Stimulated activated naive B cell treated with anti-CD40 and anti-IgM and Interleukin-4, amounts not matched to agents 10 μg/mL and 1 μg/mL and 100 μg/mL, for 72 hours (primary cell): ENCODE measurements at regions not wholly inside any gene's neighbourhood (a gene's known extent, or its start where the extent isn't known, plus 50 kb on each side); places are given as distances from the start of the nearest gene placed in this dataset.
A peak's percentile ranks its signal among the peaks of the same experiment; 100 is the strongest.
"Not testable (repeated sequence)": the region's sequence is repeated elsewhere in the genome, so short reads cannot be mapped to it uniquely, and the experiment has no call there.

Experiments
- ATAC-seq, 2 donors: fragments of 150-1000 bp; cut with Tn5 transposase; replicated peaks; 2 replicates each; pipeline ENCODE4 v1.10.0; 2021; ENCODE audit warnings: moderate library complexity in 1 of 2
- DNase-seq: peaks from one replicate; pipeline ENCODE4 v3.0.0; 2021
- H3K27ac Mint-ChIP-seq: one replicate; pipeline ENCODE4 v1.8.0; 2022; ENCODE audit warnings: mild to moderate bottlenecking, mixed read lengths
- H3K27me3 Mint-ChIP-seq, 2 donors: one replicate each; pipeline ENCODE4 v1.8.0; 2022; ENCODE audit warnings: mixed read lengths in 2 of 2
- H3K36me3 Mint-ChIP-seq, 2 donors: one replicate each; pipeline ENCODE4 v1.8.0; 2022; ENCODE audit warnings: mixed read lengths in 2 of 2, mild to moderate bottlenecking in 1 of 2
- H3K4me1 Mint-ChIP-seq, 2 donors: one replicate each; pipeline ENCODE4 v1.8.0; 2022; ENCODE audit warnings: mixed read lengths in 2 of 2, mild to moderate bottlenecking in 1 of 2
- H3K4me3 Mint-ChIP-seq, 2 donors: one replicate each; pipeline ENCODE4 v1.8.0; 2022; ENCODE audit warnings: mild to moderate bottlenecking in 2 of 2, mixed read lengths in 2 of 2, moderate library complexity in 1 of 2
- H3K9me3 Mint-ChIP-seq, 2 donors: one replicate each; pipeline ENCODE4 v1.8.0; 2022; ENCODE audit warnings: mixed read lengths in 2 of 2, mild to moderate bottlenecking in 1 of 2

- not testable (repeated sequence) for H3K27me3 Mint-ChIP-seq, DNase-seq, H3K27ac Mint-ChIP-seq, H3K4me1 Mint-ChIP-seq, H3K9me3 Mint-ChIP-seq, H3K4me3 Mint-ChIP-seq, H3K36me3 Mint-ChIP-seq
- peak; percentile 74 to 75 for ATAC-seq
Measured at GRCh38 chr2:87629491-87630458, 118.1 kb upstream of the PLGLB2 start.

- not testable (repeated sequence) for H3K4me3 Mint-ChIP-seq, H3K27me3 Mint-ChIP-seq, H3K4me1 Mint-ChIP-seq, H3K9me3 Mint-ChIP-seq, H3K27ac Mint-ChIP-seq, H3K36me3 Mint-ChIP-seq, DNase-seq
- ATAC-seq: peak in 1 of 2 donors; percentile 25
Measured at GRCh38 chr2:87630892-87631291, 117.0 kb upstream of the PLGLB2 start.

DNA sequence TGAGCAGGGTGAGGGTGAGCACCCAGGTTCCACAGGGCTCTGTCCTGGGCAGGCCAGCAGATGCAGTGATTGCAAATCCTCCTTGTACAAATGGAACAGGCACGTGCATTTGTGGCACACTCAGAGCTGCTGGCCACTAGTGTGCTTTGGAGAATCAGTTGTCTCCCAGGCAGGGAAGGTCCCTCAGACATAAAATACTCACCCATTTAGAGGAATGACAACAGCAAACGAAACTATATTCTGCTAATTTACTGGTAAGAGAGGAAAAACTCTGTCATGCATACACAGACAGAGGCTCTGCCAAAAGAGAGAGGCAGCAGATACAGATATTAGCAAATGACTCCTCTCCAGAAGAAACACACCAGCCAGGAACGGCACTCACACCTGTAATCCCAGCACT is 116.5 kb upstream of the PLGLB2 start:
- not testable (repeated sequence) for H3K4me1 Mint-ChIP-seq, H3K9me3 Mint-ChIP-seq
- peak in 1 of 2 donors; percentile 9 for ATAC-seq

GRCh38 chr2:87633287-87633963 is 114.5 kb upstream of the PLGLB2 start:
- peak; percentile 15 to 29 for ATAC-seq
- not testable (repeated sequence) for DNase-seq, H3K9me3 Mint-ChIP-seq, H3K27me3 Mint-ChIP-seq, H3K27ac Mint-ChIP-seq, H3K4me1 Mint-ChIP-seq, H3K36me3 Mint-ChIP-seq, H3K4me3 Mint-ChIP-seq

More for the DNA sequence above, 116.5 kb upstream of the PLGLB2 start:
- not testable (repeated sequence) for H3K36me3 Mint-ChIP-seq, H3K27me3 Mint-ChIP-seq, H3K4me3 Mint-ChIP-seq, DNase-seq
- H3K27ac Mint-ChIP-seq: peak overlapping the region; percentile 66

DNA sequence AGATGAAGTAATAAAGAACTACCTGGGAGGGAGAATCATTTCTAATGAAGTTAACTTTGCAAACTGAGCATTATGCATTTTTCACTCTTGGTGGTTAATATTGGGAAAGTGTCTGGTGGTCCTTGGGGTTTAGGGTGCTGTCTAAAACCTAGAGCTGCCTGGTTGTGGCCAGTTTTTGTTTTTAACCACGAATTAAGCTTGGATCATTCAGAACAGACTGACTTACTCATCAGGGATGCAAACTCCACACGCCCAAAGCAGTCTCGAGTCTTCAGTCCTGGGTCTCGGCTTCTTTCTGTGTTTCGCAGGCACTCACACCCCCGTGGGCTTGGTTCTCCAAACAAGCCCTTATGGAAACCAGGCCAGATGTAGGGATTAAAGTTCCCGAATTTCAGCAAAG is 113.8 kb upstream of the PLGLB2 start:
- not testable (repeated sequence) for H3K36me3 Mint-ChIP-seq, H3K27me3 Mint-ChIP-seq, H3K9me3 Mint-ChIP-seq, H3K4me1 Mint-ChIP-seq, DNase-seq, H3K27ac Mint-ChIP-seq, H3K4me3 Mint-ChIP-seq
- peak; percentile 51 to 55 for ATAC-seq

DNA sequence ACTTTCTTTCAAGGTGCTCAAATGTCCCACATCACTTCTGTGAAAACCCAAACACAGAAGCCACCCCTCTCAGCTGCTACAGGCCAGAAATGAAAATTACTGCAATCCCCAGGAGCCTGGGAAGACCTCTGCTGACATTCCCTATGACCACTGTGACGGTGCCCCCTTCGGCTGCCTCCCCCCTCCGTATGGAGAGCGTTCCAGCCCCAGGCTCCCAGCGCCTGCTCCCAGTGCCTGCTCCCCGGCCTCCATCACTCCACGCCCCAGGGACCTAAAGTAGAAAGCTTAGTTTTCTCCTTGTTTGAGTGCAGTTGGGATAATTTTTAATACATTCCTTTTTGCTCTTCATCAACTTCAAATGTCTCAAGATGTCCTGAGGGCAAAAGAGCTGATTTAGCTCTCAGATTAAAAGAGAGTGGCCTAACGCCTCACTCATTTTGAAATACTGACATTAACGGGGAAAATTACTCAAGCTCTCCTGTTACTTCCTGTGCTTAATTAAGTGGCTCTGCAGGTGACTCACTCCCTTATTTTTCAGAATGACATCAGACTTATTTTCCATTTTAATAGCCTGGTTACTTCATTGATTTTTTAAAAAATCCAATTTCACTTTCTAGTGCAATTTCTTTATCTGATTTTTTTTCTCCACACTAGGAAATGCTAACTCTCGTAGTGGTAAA is 112.8 kb upstream of the PLGLB2 start:
- not testable (repeated sequence) for H3K9me3 Mint-ChIP-seq, DNase-seq
- peak; percentile 73 to 77 for ATAC-seq

DNA sequence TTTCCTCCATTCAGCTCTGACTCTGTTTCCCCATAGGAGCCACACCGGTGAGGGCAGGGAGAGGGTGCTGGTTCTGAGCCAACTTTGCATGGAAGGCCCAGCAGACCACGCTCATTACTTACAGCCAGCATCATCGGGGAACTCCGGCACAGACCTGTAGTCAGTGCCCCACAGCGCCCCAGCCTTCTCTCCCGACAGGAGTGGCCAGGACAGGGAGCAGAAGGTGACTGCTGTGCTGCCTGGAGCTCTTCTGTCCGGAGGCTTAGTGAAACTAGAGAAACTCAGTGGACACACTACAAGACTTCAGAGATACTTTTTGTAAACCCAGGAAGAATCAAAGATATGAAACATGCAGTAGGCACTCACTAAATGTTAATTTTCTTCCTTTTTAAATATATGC is 111.6 kb upstream of the PLGLB2 start:
- not testable (repeated sequence) for H3K9me3 Mint-ChIP-seq, H3K27me3 Mint-ChIP-seq, H3K4me1 Mint-ChIP-seq, H3K36me3 Mint-ChIP-seq, DNase-seq, H3K27ac Mint-ChIP-seq, H3K4me3 Mint-ChIP-seq, ATAC-seq

More for the DNA sequence above, 112.8 kb upstream of the PLGLB2 start:
- H3K36me3 Mint-ChIP-seq, H3K4me3 Mint-ChIP-seq, H3K27me3 Mint-ChIP-seq, H3K27ac Mint-ChIP-seq, H3K4me1 Mint-ChIP-seq: not testable (repeated sequence)

GRCh38 chr2:87636735-87637134 is 111.2 kb upstream of the PLGLB2 start:
- not testable (repeated sequence) for H3K27ac Mint-ChIP-seq, H3K4me3 Mint-ChIP-seq, H3K36me3 Mint-ChIP-seq, H3K27me3 Mint-ChIP-seq, H3K9me3 Mint-ChIP-seq, DNase-seq, ATAC-seq, H3K4me1 Mint-ChIP-seq

- H3K27ac Mint-ChIP-seq, H3K27me3 Mint-ChIP-seq, H3K4me3 Mint-ChIP-seq, H3K9me3 Mint-ChIP-seq, H3K36me3 Mint-ChIP-seq, H3K4me1 Mint-ChIP-seq, DNase-seq, ATAC-seq: not testable (repeated sequence)
Measured at GRCh38 chr2:87637249-87637990, 110.5 kb upstream of the PLGLB2 start.

DNA sequence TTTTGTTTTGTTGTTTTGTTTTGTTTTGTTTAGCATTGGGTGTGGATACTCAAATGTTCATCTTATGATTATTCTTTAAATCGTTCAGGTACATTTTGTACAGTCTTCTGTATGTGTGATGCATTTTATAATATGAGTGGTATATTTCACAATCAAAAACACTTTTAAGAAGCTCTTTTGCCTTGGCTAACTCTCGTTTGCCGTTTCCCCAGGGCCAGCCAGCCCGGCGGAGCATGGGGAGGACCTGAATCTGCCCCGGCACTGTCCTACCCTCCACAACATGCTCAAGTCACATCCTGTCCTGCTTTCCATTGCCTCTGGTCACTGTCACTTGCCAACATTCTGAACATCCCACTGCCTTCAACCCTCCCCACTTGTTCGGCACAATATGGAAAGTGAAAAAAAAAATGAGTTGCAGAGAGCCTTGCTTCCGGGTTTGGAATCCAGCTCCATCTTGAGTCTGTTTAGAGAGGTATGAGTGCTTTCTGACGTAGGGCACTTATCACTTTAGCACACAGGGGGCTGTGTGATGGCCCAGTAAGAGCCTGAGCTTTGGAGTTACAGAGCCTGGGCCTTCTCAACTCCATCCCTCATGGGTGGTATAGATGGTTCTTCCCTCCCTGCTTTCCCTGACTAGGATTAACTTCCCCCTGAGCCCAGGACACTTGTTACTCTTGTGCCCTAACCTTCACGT is 109.6 kb upstream of the PLGLB2 start:
- not testable (repeated sequence) for H3K27me3 Mint-ChIP-seq, H3K27ac Mint-ChIP-seq, DNase-seq, H3K4me1 Mint-ChIP-seq, H3K9me3 Mint-ChIP-seq, H3K36me3 Mint-ChIP-seq, ATAC-seq, H3K4me3 Mint-ChIP-seq

DNA sequence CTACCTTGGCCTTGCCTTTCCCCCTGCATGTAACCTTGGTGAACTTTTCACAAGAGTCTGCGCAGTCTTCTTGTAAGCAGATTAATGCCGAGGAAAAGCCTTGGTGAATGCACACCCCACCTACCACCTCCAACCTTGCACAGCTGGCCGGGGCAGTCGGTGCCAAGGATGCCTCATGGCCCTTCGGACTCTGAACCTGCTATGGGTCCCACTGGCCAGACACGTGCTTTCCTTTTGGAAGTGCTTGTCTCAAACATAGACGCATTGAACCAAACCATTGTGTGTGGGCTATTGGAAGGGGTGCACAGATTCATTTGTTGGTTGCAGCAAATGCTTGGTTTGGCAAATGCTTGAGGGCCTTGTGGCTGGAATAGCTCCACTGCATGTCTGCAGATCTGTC is 109.0 kb upstream of the PLGLB2 start:
- not testable (repeated sequence) for ATAC-seq, H3K4me1 Mint-ChIP-seq, H3K9me3 Mint-ChIP-seq, DNase-seq, H3K27me3 Mint-ChIP-seq, H3K4me3 Mint-ChIP-seq, H3K27ac Mint-ChIP-seq, H3K36me3 Mint-ChIP-seq

DNA sequence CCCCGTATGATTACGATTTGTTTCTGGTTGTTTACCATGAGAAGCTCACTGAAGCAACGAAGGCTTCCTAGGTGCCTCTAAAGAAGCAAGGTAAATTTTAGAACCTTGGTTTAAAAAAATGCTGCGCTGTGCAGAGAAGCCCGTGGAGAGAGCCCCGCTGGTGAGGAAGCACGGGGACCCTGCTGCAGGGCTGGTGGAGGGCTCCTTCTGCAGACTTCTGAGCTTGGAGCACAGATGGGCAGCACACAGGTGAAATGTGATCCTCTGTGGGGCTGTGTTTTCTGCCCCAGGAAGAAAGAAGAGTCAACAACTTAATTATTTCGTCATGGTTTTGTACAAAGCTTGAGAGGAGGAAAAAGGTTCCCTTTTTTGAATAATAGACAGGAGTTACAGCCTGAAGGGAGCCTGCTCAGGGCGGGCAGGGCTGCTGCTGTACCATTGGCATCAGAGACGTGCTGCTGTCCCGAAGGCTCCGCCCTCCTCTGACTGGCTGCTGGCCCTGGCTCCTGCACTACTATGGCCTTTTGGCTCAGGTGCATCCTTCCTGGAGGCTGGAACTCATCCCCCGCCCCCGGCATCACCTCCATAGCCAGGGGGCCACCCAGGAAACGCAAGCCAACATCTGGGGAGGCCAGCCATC is 108.0 kb upstream of the PLGLB2 start:
- H3K4me3 Mint-ChIP-seq, DNase-seq, H3K36me3 Mint-ChIP-seq, H3K27me3 Mint-ChIP-seq, H3K4me1 Mint-ChIP-seq, ATAC-seq, H3K9me3 Mint-ChIP-seq, H3K27ac Mint-ChIP-seq: not testable (repeated sequence)

DNA sequence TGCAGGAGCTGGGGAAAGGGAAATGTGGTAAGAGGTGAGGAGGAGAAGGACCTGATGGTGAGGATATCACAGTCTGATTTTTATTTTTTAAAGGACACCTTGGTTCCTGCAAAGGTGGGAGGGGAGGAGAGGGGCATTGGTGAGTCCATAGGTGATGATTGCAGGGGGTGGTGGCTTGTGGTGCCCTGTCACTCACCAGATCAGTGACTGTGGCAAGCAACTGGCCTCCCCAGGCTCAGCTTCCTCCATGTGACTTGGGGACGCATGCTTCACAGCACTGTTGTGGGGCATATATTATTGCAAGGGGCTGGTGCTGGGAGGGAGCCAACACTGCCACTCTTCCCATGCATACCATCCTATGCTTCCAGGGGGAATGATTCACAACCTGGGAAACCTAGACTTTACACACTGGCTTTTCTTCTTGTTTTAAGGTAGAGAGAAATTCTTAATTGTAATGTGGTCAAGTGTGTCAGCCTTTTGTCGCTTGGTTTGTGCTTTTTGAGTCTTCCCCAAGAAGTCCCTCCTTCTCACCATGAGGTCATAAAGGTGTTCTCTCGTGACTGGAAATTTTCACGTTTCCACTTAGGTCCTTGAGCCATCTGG is 106.8 kb upstream of the PLGLB2 start:
- not testable (repeated sequence) for H3K27me3 Mint-ChIP-seq, H3K9me3 Mint-ChIP-seq, H3K27ac Mint-ChIP-seq, H3K36me3 Mint-ChIP-seq, DNase-seq, H3K4me3 Mint-ChIP-seq, H3K4me1 Mint-ChIP-seq
- peak in 1 of 2 donors; percentile 48 for ATAC-seq
